ENCODE measurements at regions not wholly inside any gene's neighbourhood (a gene's known extent, or its start where the extent isn't known, plus 50 kb on each side); places are given as distances from the start of the nearest gene placed in this dataset.

GRCh38 chr1:81703756-81704463 is 96.8 kb upstream of the ADGRL2 start:
- Mint-ChIP-seq H3K27ac (ENCODE audit: unreplicated experiment) (peak overlapping the region; percentile 79), H3K36me3 (ENCODE audit: unreplicated experiment) (no peaks in the 10 kb centered on the region), H3K4me3 (ENCODE audit: unreplicated experiment) (no peak overlapping the region), H3K4me1 (ENCODE audit: unreplicated experiment) (peaks cover 63% of the 10 kb centered on the region), H3K9me3 (ENCODE audit: unreplicated experiment) (no peaks in the 10 kb centered on the region), H3K27me3 (ENCODE audit: unreplicated experiment) (no peaks in the 10 kb centered on the region)
- no peak for TF ChIP-seq CTCF (IDR thresholded peaks at IDR 0.05)
- no peak for DNase-seq (ENCODE audit: extremely low spot score, unreplicated experiment)

GRCh38 chr1:81703391-81703755 is 97.4 kb upstream of the ADGRL2 start:
- Mint-ChIP-seq H3K27me3 (ENCODE audit: unreplicated experiment) (no peaks in the 10 kb centered on the region), H3K27ac (ENCODE audit: unreplicated experiment) (peak overlapping the region; percentile 79), H3K4me3 (ENCODE audit: unreplicated experiment) (no peak overlapping the region), H3K4me1 (ENCODE audit: unreplicated experiment) (peaks cover 63% of the 10 kb centered on the region), H3K36me3 (ENCODE audit: unreplicated experiment) (no peaks in the 10 kb centered on the region), H3K9me3 (ENCODE audit: unreplicated experiment) (no peaks in the 10 kb centered on the region)
- no peak for DNase-seq (ENCODE audit: extremely low spot score, unreplicated experiment)
- TF ChIP-seq CTCF (IDR thresholded peaks at IDR 0.05): no peak

GRCh38 chr1:81702903-81703302 is 97.8 kb upstream of the ADGRL2 start:
- no peaks in the 10 kb centered on the region for H3K36me3 Mint-ChIP-seq (ENCODE audit: unreplicated experiment)
- TF ChIP-seq CTCF (IDR thresholded peaks at IDR 0.05): no peak
- no peak for DNase-seq (ENCODE audit: extremely low spot score, unreplicated experiment)
- peak overlapping the region; percentile 79 for H3K27ac Mint-ChIP-seq (ENCODE audit: unreplicated experiment)
- H3K4me3 Mint-ChIP-seq (ENCODE audit: unreplicated experiment): no peak overlapping the region
- H3K27me3 Mint-ChIP-seq (ENCODE audit: unreplicated experiment): no peaks in the 10 kb centered on the region
- peaks cover 63% of the 10 kb centered on the region for H3K4me1 Mint-ChIP-seq (ENCODE audit: unreplicated experiment)
- no peaks in the 10 kb centered on the region for H3K9me3 Mint-ChIP-seq (ENCODE audit: unreplicated experiment)

- Mint-ChIP-seq H3K27ac (ENCODE audit: unreplicated experiment) (peak overlapping the region; percentile 79), H3K36me3 (ENCODE audit: unreplicated experiment) (no peaks in the 10 kb centered on the region), H3K4me1 (ENCODE audit: unreplicated experiment) (peaks cover 62% of the 10 kb centered on the region), H3K27me3 (ENCODE audit: unreplicated experiment) (no peaks in the 10 kb centered on the region), H3K9me3 (ENCODE audit: unreplicated experiment) (no peaks in the 10 kb centered on the region), H3K4me3 (ENCODE audit: unreplicated experiment) (no peak overlapping the region)
- TF ChIP-seq CTCF (IDR thresholded peaks at IDR 0.05): no peak
- DNase-seq (ENCODE audit: extremely low spot score, unreplicated experiment): no peak
Measured at GRCh38 chr1:81702079-81702715, 98.5 kb upstream of the ADGRL2 start.

- Mint-ChIP-seq H3K9me3 (ENCODE audit: unreplicated experiment) (peaks cover 4% of the 10 kb centered on the region), H3K27ac (ENCODE audit: unreplicated experiment) (no peak overlapping the region), H3K4me3 (ENCODE audit: unreplicated experiment) (no peak overlapping the region), H3K36me3 (ENCODE audit: unreplicated experiment) (no peaks in the 10 kb centered on the region), H3K27me3 (ENCODE audit: unreplicated experiment) (no peaks in the 10 kb centered on the region), H3K4me1 (ENCODE audit: unreplicated experiment) (peaks cover 54% of the 10 kb centered on the region)
- TF ChIP-seq CTCF (IDR thresholded peaks at IDR 0.05): no peak
- DNase-seq (ENCODE audit: extremely low spot score, unreplicated experiment): no peak
Measured at GRCh38 chr1:81700728-81701470, 99.8 kb upstream of the ADGRL2 start.
